H9 (cell line): ENCODE measurements at regions not wholly inside any gene's neighbourhood (a gene's known extent, or its start where the extent isn't known, plus 50 kb on each side); places are given as distances from the start of the nearest gene placed in this dataset.

ENCODE experiments used
- DNase-seq: peaks from one replicate; pipeline ENCODE4 v3.0.0-alpha.2; 2017
- H2AFZ ChIP-seq: one replicate; pipeline ENCODE4 v1.6.1; 2013; ENCODE audit warnings: mild to moderate bottlenecking, low read length, control low read depth, moderate library complexity
- H2AK5ac ChIP-seq: 2 replicates; pipeline ENCODE4 v1.6.1; 2013; ENCODE audit warnings: low read length, control low read depth, mixed read lengths; ENCODE audit not compliant: insufficient read length
- H2BK120ac ChIP-seq: one replicate; pipeline ENCODE4 v1.6.1; 2013; ENCODE audit warnings: low read depth, mild to moderate bottlenecking, low read length, control low read depth, inconsistent platforms; ENCODE audit not compliant: poor library complexity, severe bottlenecking
- H2BK12ac ChIP-seq: 2 replicates; pipeline ENCODE4 v1.6.1; 2013; ENCODE audit warnings: low read length, control low read depth, mixed read lengths, low read depth; ENCODE audit not compliant: insufficient read length
- H2BK15ac ChIP-seq: 2 replicates; pipeline ENCODE4 v1.6.1; 2013; ENCODE audit warnings: low read depth, low read length, control low read depth
- H2BK20ac ChIP-seq: one replicate; pipeline ENCODE4 v1.6.1; 2013; ENCODE audit warnings: low read depth, mild to moderate bottlenecking, low read length, control low read depth, inconsistent platforms; ENCODE audit not compliant: poor library complexity, severe bottlenecking
- H2BK5ac ChIP-seq: 2 replicates; pipeline ENCODE4 v1.6.1; 2013; ENCODE audit warnings: low read length, control low read depth, mixed read lengths; ENCODE audit not compliant: insufficient read length
- H3K14ac ChIP-seq: 2 replicates; pipeline ENCODE4 v1.6.1; 2013; ENCODE audit warnings: low read length, control low read depth; ENCODE audit not compliant: insufficient read depth
- H3K18ac ChIP-seq: 2 replicates; pipeline ENCODE4 v1.6.1; 2013; ENCODE audit warnings: low read depth, mild to moderate bottlenecking, mixed read lengths, low read length, control low read depth; ENCODE audit not compliant: insufficient read length
- H3K23ac ChIP-seq: 2 replicates; pipeline ENCODE4 v1.6.1; 2013; ENCODE audit warnings: low read length, control low read depth, mixed read lengths, low read depth; ENCODE audit not compliant: insufficient read length
- H3K23me2 ChIP-seq: 2 replicates; pipeline ENCODE4 v1.6.1; 2013; ENCODE audit warnings: low read depth, mild to moderate bottlenecking, mixed read lengths, low read length, control low read depth; ENCODE audit not compliant: insufficient read length, poor library complexity, severe bottlenecking
- H3K27ac ChIP-seq: 2 replicates; pipeline ENCODE4 v1.5.1; 2013; ENCODE audit warnings: low read length, control low read depth, mixed read lengths, low read depth; ENCODE audit not compliant: insufficient read length
- H3K27me3 ChIP-seq: 2 replicates; pipeline ENCODE4 v1.6.1; 2013; ENCODE audit warnings: low read length, control low read depth, inconsistent platforms; ENCODE audit not compliant: insufficient read depth
- H3K4ac ChIP-seq: 2 replicates; pipeline ENCODE4 v1.6.1; 2013; ENCODE audit warnings: low read depth, mild to moderate bottlenecking, control low read depth, inconsistent platforms, low read length, moderate library complexity
- H3K4me1 ChIP-seq: 2 replicates; pipeline ENCODE4 v1.6.1; 2013; ENCODE audit warnings: low read length, control low read depth, inconsistent platforms; ENCODE audit not compliant: insufficient read depth
- H3K4me2 ChIP-seq: 2 replicates; pipeline ENCODE4 v1.6.1; 2013; ENCODE audit warnings: low read length, control low read depth, mixed read lengths; ENCODE audit not compliant: insufficient read length, insufficient read depth
- H3K56ac ChIP-seq: 2 replicates; pipeline ENCODE4 v1.6.1; 2013; ENCODE audit warnings: low read depth, mild to moderate bottlenecking, mixed read lengths, low read length, control low read depth; ENCODE audit not compliant: insufficient read length
- H3K79me1 ChIP-seq: 2 replicates; pipeline ENCODE4 v1.6.1; 2013; ENCODE audit warnings: low read depth, mild to moderate bottlenecking, moderate library complexity, low read length, control low read depth, inconsistent platforms; ENCODE audit not compliant: insufficient read depth, poor library complexity, severe bottlenecking
- H3K79me2 ChIP-seq: 2 replicates; pipeline ENCODE4 v1.6.1; 2013; ENCODE audit warnings: low read length, control low read depth, inconsistent platforms; ENCODE audit not compliant: insufficient read depth
- H3K9ac ChIP-seq: 2 replicates; pipeline ENCODE4 v1.6.1; 2013; ENCODE audit warnings: low read length, control low read depth, mixed read lengths; ENCODE audit not compliant: insufficient read length; ENCODE audit errors: extremely low read depth
- H3K9me3 ChIP-seq: one replicate; pipeline ENCODE4 v1.6.1; 2013; ENCODE audit warnings: low read depth, low read length, inconsistent platforms; ENCODE audit not compliant: control insufficient read depth
- H3T11ph ChIP-seq: one replicate; pipeline ENCODE4 v1.6.1; 2013; ENCODE audit warnings: mild to moderate bottlenecking, low read length, control low read depth, inconsistent platforms
- H4K20me1 ChIP-seq: one replicate; pipeline ENCODE4 v1.6.1; 2013; ENCODE audit not compliant: control insufficient read depth, insufficient read length, insufficient read depth
- H4K5ac ChIP-seq: 2 replicates; pipeline ENCODE4 v1.6.1; 2013; ENCODE audit warnings: low read depth, mild to moderate bottlenecking, mixed read lengths, low read length, control low read depth; ENCODE audit not compliant: insufficient read length
- H4K8ac ChIP-seq: replicated peaks from 2 replicates; pipeline ENCODE4 v1.6.1; 2013; ENCODE audit warnings: low read length, control low read depth, mixed read lengths, low read depth; ENCODE audit not compliant: insufficient read length
- H4K91ac ChIP-seq: 2 replicates; pipeline ENCODE4 v1.6.1; 2013; ENCODE audit warnings: low read depth, mild to moderate bottlenecking, moderate library complexity, mixed read lengths, low read length, control low read depth; ENCODE audit not compliant: insufficient read length
- H3K27ac Mint-ChIP-seq, 3 experiments: 2 replicates in 2 of 3; 3 replicates in 1 of 3; pipeline ENCODE4 v1.8.0; 2020 to 2021; ENCODE audit warnings: mixed read lengths in 3 of 3, mild to moderate bottlenecking in 1 of 3, moderate library complexity in 1 of 3
- H3K27me3 Mint-ChIP-seq: 2 replicates; pipeline ENCODE4 v1.8.0; 2021; ENCODE audit warnings: low read depth, mild to moderate bottlenecking, moderate library complexity, mixed read lengths
- H3K36me3 Mint-ChIP-seq, 3 experiments: 2 replicates in 2 of 3; 3 replicates in 1 of 3; pipeline ENCODE4 v1.8.0; 2020 to 2021; ENCODE audit warnings: low read depth in 3 of 3, mixed read lengths in 3 of 3; ENCODE audit not compliant: insufficient read depth in 1 of 3
- H3K4me1 Mint-ChIP-seq, 2 experiments: 2 replicates each; pipeline ENCODE4 v1.8.0; 2020; ENCODE audit warnings: mixed read lengths in 2 of 2
- H3K4me3 Mint-ChIP-seq, 2 experiments: 2 replicates in 1 of 2; 3 replicates in 1 of 2; pipeline ENCODE4 v1.8.0; 2020 to 2021; ENCODE audit warnings: mild to moderate bottlenecking in 2 of 2, mixed read lengths in 2 of 2, moderate library complexity in 1 of 2
- H3K9me3 Mint-ChIP-seq, 2 experiments: 2 replicates in 1 of 2; 3 replicates in 1 of 2; pipeline ENCODE4 v1.8.0; 2020; ENCODE audit warnings: mild to moderate bottlenecking in 2 of 2, mixed read lengths in 2 of 2, moderate library complexity in 1 of 2
- CTCF ChIP-seq: fragments of 200-600 bp; sonication (generic); conservative IDR thresholded peaks from 3 replicates; pipeline ENCODE4 v1.8.0; 2021; ENCODE audit warnings: antibody characterized with exemption, mild to moderate bottlenecking
- WGBS: extraction: QIAGEN DNeasy Blood & Tissue Kit; methylation state at CpG from one replicate; pipeline ENCODE4 v1.1.7; 2013; ENCODE audit warnings: missing lambda C conversion rate, low lambda C conversion rate, mixed read lengths; ENCODE audit not compliant: insufficient read length; ENCODE audit errors: extremely low coverage; 5-methylcytosine and 5-hydroxymethylcytosine counted together

GRCh38 chr7:85850381-85850780 is 663.5 kb upstream of the SEMA3D start:
- H3K56ac ChIP-seq, result no peak overlapping the region
- no peak overlapping the region for H2BK12ac ChIP-seq
- no peaks in the 10 kb centered on the region for H3K4me1 ChIP-seq
- no peak overlapping the region for H2BK120ac ChIP-seq
- H4K8ac ChIP-seq, result no peak overlapping the region
- H4K20me1 ChIP-seq, result no peaks in the 10 kb centered on the region
- H3K14ac ChIP-seq, result no peak overlapping the region
- no peaks in the 10 kb centered on the region for H3K79me2 ChIP-seq
- H2BK15ac ChIP-seq, result no peak overlapping the region
- no peak overlapping the region for H3K23ac ChIP-seq
- WGBS, result no CpG with 5 or more reads among the region's 1 CpG
- H3K4me3 Mint-ChIP-seq, result no peak overlapping the region
- no peaks in the 10 kb centered on the region for H3K27me3 ChIP-seq
- H3K4ac ChIP-seq, result no peak overlapping the region
- H3T11ph ChIP-seq, result no peak overlapping the region
- no peak overlapping the region for H2BK20ac ChIP-seq
- no peak for TF ChIP-seq CTCF
- no peak overlapping the region for H4K91ac ChIP-seq
- no peak overlapping the region for H2BK5ac ChIP-seq
- no peak overlapping the region for H3K27ac Mint-ChIP-seq
- H3K79me1 ChIP-seq, result no peaks in the 10 kb centered on the region
- H2AFZ ChIP-seq, result no peak overlapping the region
- no peak overlapping the region for H4K5ac ChIP-seq
- DNase-seq, result no peak
- H3K18ac ChIP-seq, result no peak overlapping the region
- no peaks in the 10 kb centered on the region for H3K4me1 Mint-ChIP-seq
- no peaks in the 10 kb centered on the region for H3K9me3 Mint-ChIP-seq
- H3K9me3 ChIP-seq, result no peaks in the 10 kb centered on the region
- H3K4me2 ChIP-seq, result no peak overlapping the region
- H3K27me3 Mint-ChIP-seq, result no peaks in the 10 kb centered on the region
- no peak overlapping the region for H3K27ac ChIP-seq
- no peak overlapping the region for H2AK5ac ChIP-seq
- H3K9ac ChIP-seq, result no peak overlapping the region
- H3K36me3 Mint-ChIP-seq, result no peaks in the 10 kb centered on the region
- H3K23me2 ChIP-seq, result no peaks in the 10 kb centered on the region
